HEK293T (cell line): ENCODE measurements at regions not wholly inside any gene's neighbourhood (a gene's known extent, or its start where the extent isn't known, plus 50 kb on each side); places are given as distances from the start of the nearest gene placed in this dataset.
"Not testable (repeated sequence)": the region's sequence is repeated elsewhere in the genome, so short reads cannot be mapped to it uniquely, and the experiment has no call there.

Source experiments
- CTCF ChIA-PET: fragments of 350-600 bp; formaldehyde crosslinking; extraction: SDS; loops from one replicate; lab custom pipeline; 2021; ENCODE audit warnings: antibody characterized with exemption, inconsistent platforms; lab: Yijun Ruan, JAX
- POLR2A ChIA-PET: fragments of 350-600 bp; formaldehyde crosslinking; extraction: SDS; loops from one replicate; lab custom pipeline; 2020; ENCODE audit warnings: antibody characterized with exemption, inconsistent platforms; lab: Yijun Ruan, JAX
- DNase-seq: peaks from one replicate; pipeline ENCODE4 v3.0.0; 2012; ENCODE audit warnings: mixed read lengths; ENCODE audit errors: extremely low spot score
- ARNT ChIP-seq: fragments of 450-650 bp; IDR thresholded peaks from 2 replicates; pipeline ENCODE4 v1.6.1; 2017; ENCODE audit warnings: mild to moderate bottlenecking
- BHLHE40 ChIP-seq: fragments of 450-650 bp; IDR thresholded peaks from 2 replicates; pipeline ENCODE4 v1.6.1; 2016; ENCODE audit warnings: mild to moderate bottlenecking, moderate library complexity, borderline replicate concordance
- CTBP1 ChIP-seq: fragments of 450-650 bp; IDR thresholded peaks from 2 replicates; pipeline ENCODE4 v1.6.1; 2016; ENCODE audit warnings: borderline replicate concordance
- ELF4 ChIP-seq: fragments of 450-650 bp; IDR thresholded peaks from 2 replicates; pipeline ENCODE4 v1.6.1; 2017; ENCODE audit warnings: antibody characterized with exemption
- FOXA1 ChIP-seq: fragments of 450-650 bp; IDR thresholded peaks from 2 replicates; pipeline ENCODE4 v1.6.1; 2016; ENCODE audit warnings: mild to moderate bottlenecking
- FOXK2 ChIP-seq: fragments of 450-650 bp; IDR thresholded peaks from 2 replicates; pipeline ENCODE4 v1.6.1; 2016; ENCODE audit warnings: mild to moderate bottlenecking
- FOXM1 ChIP-seq: fragments of 450-650 bp; IDR thresholded peaks from 2 replicates; pipeline ENCODE4 v1.6.1; 2017; ENCODE audit warnings: mild to moderate bottlenecking, borderline replicate concordance
- HDGF ChIP-seq: fragments of 450-650 bp; IDR thresholded peaks from 2 replicates; pipeline ENCODE4 v1.6.1; 2017; ENCODE audit warnings: antibody characterized with exemption, borderline replicate concordance
- L3MBTL2 ChIP-seq: fragments of 450-650 bp; conservative IDR thresholded peaks from 2 replicates; pipeline ENCODE4 v1.6.1; 2016; ENCODE audit warnings: mild to moderate bottlenecking
- LEF1 ChIP-seq: fragments of 450-650 bp; IDR thresholded peaks from 2 replicates; pipeline ENCODE4 v1.6.1; 2017; ENCODE audit warnings: mild to moderate bottlenecking, borderline replicate concordance
- NFRKB ChIP-seq: fragments of 450-650 bp; IDR thresholded peaks from 2 replicates; pipeline ENCODE4 v1.6.1; 2016; ENCODE audit warnings: mild to moderate bottlenecking, moderate library complexity
- SP1 ChIP-seq: fragments of 450-650 bp; IDR thresholded peaks from 2 replicates; pipeline ENCODE4 v1.6.1; 2017
- SUZ12 ChIP-seq: fragments of 450-650 bp; IDR thresholded peaks from 2 replicates; pipeline ENCODE4 v1.6.1; 2016; ENCODE audit warnings: mild to moderate bottlenecking
- TARDBP ChIP-seq: fragments of 450-650 bp; IDR thresholded peaks from 2 replicates; pipeline ENCODE4 v1.6.1; 2016
- ZNF384 ChIP-seq: fragments of 450-650 bp; IDR thresholded peaks from 2 replicates; pipeline ENCODE4 v1.6.1; 2016
- TF ChIP-seq, protein P1 (sequence below): fragments of 450-650 bp; IDR thresholded peaks from 2 replicates; pipeline ENCODE4 v1.6.1; 2016

DNA sequence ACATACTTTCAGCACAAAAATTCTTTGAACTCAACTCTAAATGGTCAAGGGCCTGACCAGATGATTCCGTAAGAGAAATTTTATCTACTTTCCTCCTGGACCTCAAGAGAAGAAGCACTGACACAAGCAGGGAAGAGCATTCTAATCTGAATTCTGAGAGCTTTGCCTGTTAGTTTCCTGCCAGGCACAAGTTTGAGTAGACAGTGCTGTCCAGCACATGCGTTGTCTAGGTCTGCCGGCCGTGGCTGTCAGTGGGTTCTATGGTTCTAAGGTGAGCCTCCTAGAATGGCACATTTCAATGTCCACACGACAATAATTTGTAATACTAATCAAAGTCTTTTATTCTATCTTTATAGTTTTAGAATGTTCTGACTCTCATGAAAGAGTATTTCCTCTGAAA lies 91.9 kb downstream of the RFPL4B start:
- ChIA-PET CTCF (interaction anchor here (0.6 kb wide), 1 partner anchor 907 kb away, joined by 5 read pairs; no protein-coding TSS in a partner anchor), POLR2A (no interaction called here)
- DNase-seq, result no peak
- TF ChIP-seq LEF1, result no peak
- no peak for TF ChIP-seq L3MBTL2
- TF ChIP-seq ELF4, result no peak
- TF ChIP-seq SP1, result no peak
- TF ChIP-seq HDGF, result no peak
- no peak for TF ChIP-seq SUZ12
- no peak for TF ChIP-seq NFRKB
- TF ChIP-seq, protein P1, sequence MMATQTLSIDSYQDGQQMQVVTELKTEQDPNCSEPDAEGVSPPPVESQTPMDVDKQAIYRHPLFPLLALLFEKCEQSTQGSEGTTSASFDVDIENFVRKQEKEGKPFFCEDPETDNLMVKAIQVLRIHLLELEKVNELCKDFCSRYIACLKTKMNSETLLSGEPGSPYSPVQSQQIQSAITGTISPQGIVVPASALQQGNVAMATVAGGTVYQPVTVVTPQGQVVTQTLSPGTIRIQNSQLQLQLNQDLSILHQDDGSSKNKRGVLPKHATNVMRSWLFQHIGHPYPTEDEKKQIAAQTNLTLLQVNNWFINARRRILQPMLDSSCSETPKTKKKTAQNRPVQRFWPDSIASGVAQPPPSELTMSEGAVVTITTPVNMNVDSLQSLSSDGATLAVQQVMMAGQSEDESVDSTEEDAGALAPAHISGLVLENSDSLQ, result no peak
- no peak for TF ChIP-seq CTBP1
- TF ChIP-seq BHLHE40, result no peak
- no peak for TF ChIP-seq FOXA1
- no peak for TF ChIP-seq TARDBP

GRCh38 chr6:112439432-112439831 lies 92.3 kb downstream of the RFPL4B start:
- ChIA-PET POLR2A (interaction anchor here (0.8 kb wide), 1 partner anchor 43 kb away, joined by 3 read pairs; no protein-coding TSS in a partner anchor), CTCF (no interaction called here)
- TF ChIP-seq SUZ12 (no peak), L3MBTL2 (no peak), ELF4 (no peak), ZNF384 (no peak), FOXK2 (no peak), TARDBP (no peak), LEF1 (no peak), ARNT (no peak), BHLHE40 (no peak), CTBP1 (no peak), FOXA1 (no peak), FOXM1 (no peak), HDGF (no peak), NFRKB (no peak), SP1 (no peak)
- DNase-seq, result no peak

DNA sequence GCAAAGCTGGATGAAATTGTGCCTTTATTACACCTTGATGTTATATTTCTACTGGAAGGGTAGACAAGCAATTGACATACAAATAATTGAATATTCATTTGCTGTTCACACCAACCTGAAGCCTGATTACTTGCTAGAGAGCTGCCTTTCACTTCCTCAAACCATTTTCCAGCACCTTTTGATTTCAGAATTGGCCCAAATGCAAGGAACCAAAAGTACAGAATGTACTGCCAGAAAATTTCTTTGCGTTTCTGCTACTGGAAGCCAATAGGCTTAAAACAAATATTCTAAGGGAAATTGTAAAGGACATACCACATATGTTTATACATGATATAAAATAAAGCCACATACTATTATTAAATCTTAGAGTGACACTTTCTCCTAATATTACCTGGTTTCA lies 94.5 kb downstream of the RFPL4B start:
- ChIA-PET POLR2A (no interaction called here), CTCF (interaction anchor here (0.9 to 1.0 kb wide), 2 partner anchors 11 to 98 kb away, joined by 3 read pairs; no protein-coding TSS in a partner anchor)
- DNase-seq, result no peak
- TF ChIP-seq TARDBP, result no peak

- ChIA-PET CTCF (interaction anchor here (0.7 kb wide), 1 partner anchor 12 kb away, joined by 3 read pairs; no protein-coding TSS in a partner anchor), POLR2A (no interaction called here)
- TF ChIP-seq L3MBTL2 (0 out of 2 replicates have a peak, but pooled peaks have one; percentile 40), SP1 (no peak)
- TF ChIP-seq, protein P1, result 0 out of 2 replicates have a peak, but pooled peaks have one; percentile 23
- no peak for DNase-seq
Observed at GRCh38 chr6:112443179-112444065, 96.3 kb downstream of the RFPL4B start.

DNA sequence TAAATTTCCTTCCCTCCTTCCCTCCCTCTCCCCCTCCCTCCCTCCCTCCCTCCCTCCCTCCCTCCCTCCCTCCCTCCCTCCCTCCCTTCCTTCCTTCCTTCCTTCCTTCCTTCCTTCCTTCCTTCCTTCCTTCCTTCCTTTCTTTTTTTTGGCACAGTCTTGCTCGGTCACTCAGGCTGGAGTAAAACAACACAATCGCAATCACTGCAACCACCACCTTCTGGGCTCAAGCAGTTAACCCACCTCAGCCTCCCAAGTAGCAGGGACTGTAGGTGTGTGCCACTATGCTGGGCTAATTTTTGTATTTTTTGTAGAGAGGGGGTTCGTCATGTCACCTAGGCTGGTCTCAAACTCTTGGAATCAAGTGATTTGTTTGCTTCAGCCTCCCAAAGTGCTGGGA lies 101.7 kb downstream of the RFPL4B start:
- CTCF ChIA-PET, POLR2A ChIA-PET, DNase-seq: not testable (repeated sequence)

DNA sequence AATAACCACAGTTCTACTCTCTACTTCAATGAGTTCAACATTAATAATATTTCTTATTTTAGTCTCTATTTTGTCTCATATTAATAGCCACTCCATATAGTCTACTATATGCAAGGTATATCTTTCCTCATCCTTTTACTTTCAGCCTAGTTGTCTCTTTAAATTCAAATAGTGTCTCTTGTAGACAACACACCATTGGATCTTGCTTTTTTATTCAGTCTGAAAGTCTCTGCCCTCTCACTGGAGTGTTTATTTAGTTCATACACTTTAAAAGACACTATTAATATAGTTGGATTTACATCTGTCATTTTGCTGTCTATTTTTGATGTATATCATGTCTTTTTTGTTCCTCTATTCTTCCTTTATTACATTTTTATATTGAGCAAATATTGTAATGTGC lies 103.5 kb downstream of the RFPL4B start:
- ChIA-PET CTCF (interaction anchor here (0.6 kb wide), 1 partner anchor 15 kb away, joined by 3 read pairs; no protein-coding TSS in a partner anchor), POLR2A (no interaction called here)
- TF ChIP-seq FOXA1 (no peak), SUZ12 (no peak), FOXM1 (no peak), BHLHE40 (no peak)
- DNase-seq, result no peak

DNA sequence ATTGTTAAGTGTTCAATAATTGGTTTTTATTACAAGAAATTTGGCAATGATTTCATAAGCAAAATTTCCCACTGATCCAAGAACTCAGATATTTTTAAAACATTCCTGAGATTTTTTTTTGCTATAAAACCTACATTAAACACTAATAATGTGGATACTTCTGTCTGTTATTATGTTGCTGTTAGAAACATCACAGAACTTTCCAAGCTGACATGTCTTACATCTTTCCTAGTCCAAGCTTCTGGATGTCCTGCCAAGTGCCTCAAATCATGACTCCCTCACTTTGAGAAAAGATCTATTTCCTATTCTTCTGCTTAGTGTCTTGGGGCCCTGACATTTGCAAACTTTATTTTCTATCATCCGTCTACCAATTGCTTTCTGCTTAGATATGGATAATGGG lies 110.8 kb downstream of the RFPL4B start:
- DNase-seq, result no peak
- POLR2A ChIA-PET, result no interaction called here

More for the DNA sequence above, 110.8 kb downstream of the RFPL4B start:
- CTCF ChIA-PET, result interaction anchor here (0.6 kb wide), 1 partner anchor 1646 kb away, joined by 4 read pairs; no protein-coding TSS in a partner anchor
- TF ChIP-seq L3MBTL2 (no peak), TARDBP (no peak), FOXA1 (no peak), FOXM1 (no peak), HDGF (no peak), CTBP1 (no peak), ARNT (no peak), FOXK2 (no peak), ELF4 (no peak), BHLHE40 (no peak), LEF1 (no peak), NFRKB (no peak)
- TF ChIP-seq, protein P1, result no peak
